ENCODE measurements at regions not wholly inside any gene's neighbourhood (a gene's known extent, or its start where the extent isn't known, plus 50 kb on each side); places are given as distances from the start of the nearest gene placed in this dataset.

GRCh38 chr10:78737883-78738856 is 330.6 kb upstream of the ZMIZ1 start:
- DNase-seq (ENCODE audit: low read depth in 2 of 2), result no peak

- DNase-seq (ENCODE audit: low read depth in 2 of 2), result no peak
Measured at GRCh38 chr10:78738861-78739260, 329.9 kb upstream of the ZMIZ1 start.

DNA sequence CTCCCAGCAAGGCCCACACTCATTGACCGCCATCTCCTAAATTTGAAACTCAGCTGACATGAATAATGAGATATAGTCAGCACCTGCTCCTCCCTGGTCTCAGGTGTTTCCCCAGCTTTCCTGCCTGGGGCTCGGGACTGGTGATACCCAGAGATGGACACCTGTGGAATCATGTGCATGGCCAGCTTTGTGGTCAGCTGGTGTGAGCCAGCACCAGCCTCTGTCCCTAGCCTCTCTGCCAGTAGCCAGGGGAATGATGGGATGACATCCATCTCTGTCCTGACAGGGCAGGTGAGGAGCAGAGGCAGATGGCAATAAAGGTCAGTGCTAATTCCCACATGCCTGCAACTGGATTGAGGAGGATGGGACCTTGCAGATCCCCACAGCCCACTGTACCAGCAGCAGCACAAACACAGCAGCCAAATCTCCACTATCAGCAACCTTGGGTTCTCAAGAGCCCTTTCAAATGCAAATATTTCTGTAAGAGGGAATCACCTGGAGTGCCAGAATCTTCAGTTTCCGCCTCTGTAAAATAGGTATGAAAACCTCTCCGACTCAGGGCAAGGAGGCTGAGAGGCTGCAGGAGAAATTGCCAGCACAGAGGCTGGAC is 329.2 kb upstream of the ZMIZ1 start:
- no peak for DNase-seq (ENCODE audit: low read depth in 2 of 2)

- DNase-seq (ENCODE audit: low read depth in 2 of 2), result no peak
Measured at GRCh38 chr10:78740976-78741915, 327.5 kb upstream of the ZMIZ1 start.

GRCh38 chr10:78742406-78742729 is 326.4 kb upstream of the ZMIZ1 start:
- DNase-seq (ENCODE audit: low read depth in 2 of 2), result no peak

GRCh38 chr10:78742730-78743615 is 325.8 kb upstream of the ZMIZ1 start:
- DNase-seq (ENCODE audit: low read depth in 2 of 2), result no peak

- no peak for DNase-seq (ENCODE audit: low read depth in 2 of 2)
Measured at GRCh38 chr10:78744056-78744455, 324.7 kb upstream of the ZMIZ1 start.

DNA sequence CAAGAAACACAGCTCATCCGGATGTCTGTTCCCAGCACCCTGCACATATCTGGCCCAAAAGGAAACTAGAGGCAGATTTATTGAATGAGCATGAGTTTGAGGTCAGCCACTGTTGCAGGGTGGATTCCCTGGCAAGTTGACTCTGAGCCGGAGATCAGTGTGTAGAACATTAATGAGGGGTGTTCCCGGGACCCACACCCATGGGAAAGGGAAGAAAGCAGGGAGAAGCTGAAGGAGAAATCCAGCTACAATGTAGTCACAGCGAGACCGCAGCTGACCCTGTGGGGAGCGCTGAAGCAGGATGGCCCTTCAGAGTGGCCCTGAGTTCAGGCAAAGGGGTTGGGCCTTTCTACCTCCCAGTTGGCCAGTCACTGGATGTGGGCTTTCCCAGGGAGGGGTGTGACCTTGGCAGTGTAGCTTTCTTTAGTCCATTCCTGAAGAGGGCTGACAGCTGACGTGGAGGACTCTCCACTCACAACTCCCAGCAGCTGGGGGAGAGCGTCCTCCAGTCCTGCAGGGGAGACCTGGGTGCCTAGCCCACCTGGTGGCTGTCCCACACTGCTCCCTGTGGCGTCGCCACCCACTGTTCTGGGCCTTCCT is 324.2 kb upstream of the ZMIZ1 start:
- DNase-seq (ENCODE audit: low read depth in 2 of 2), result no peak

- no peak for DNase-seq (ENCODE audit: low read depth in 2 of 2)
Measured at GRCh38 chr10:78745441-78745840, 323.3 kb upstream of the ZMIZ1 start.

DNA sequence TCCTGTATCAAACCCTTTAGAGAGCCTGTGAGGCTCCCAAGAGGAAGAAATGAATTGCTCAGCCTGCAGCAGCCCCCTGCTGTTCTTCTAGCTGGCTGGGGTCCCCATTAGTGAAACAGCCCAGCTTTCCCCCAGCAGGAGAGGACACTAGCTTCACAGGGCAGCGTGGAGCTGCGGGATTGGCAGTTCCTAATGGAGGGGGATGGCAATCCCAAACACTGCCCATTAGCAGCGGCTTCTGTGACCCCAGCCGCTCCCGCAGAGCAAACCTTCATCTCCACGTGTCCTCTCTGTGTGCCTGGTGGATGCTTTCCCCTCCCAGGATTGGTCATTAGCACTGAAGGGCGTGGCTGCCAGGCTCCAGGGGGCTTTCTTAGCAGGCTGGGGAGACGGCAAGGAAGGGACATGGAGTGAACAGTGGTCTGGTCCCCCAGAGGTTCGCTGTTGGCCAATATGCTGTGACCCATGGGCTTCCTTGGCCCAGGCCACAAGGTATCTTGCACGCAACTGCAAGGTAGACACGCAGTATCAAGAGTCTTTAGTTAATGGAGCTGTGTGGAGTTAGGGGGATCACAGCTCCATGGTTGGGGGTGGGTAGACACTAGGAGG is 322.5 kb upstream of the ZMIZ1 start:
- no peak for DNase-seq (ENCODE audit: low read depth in 2 of 2)

- DNase-seq (ENCODE audit: low read depth in 2 of 2), result no peak
Measured at GRCh38 chr10:78747401-78748234, 321.1 kb upstream of the ZMIZ1 start.

DNA sequence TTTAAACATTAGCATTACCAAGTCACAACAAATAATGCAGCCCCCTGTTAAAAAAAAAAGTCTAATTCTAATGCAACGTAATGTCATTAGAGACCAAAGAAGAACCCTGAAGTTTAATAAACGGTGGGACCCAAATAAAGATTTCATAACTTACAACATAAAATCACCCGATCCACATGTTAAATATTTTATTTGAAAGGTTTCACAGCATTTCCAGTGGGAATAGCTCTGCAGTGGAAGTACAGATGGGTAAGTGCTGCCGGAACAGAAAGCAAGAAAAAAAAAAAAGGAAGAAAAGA is 320.6 kb upstream of the ZMIZ1 start:
- DNase-seq (ENCODE audit: low read depth in 2 of 2), result no peak

GRCh38 chr10:78749200-78749599 is 319.6 kb upstream of the ZMIZ1 start:
- DNase-seq (ENCODE audit: low read depth in 2 of 2), result no peak

GRCh38 chr10:78749898-78750297 is 318.9 kb upstream of the ZMIZ1 start:
- DNase-seq (ENCODE audit: low read depth in 2 of 2), result no peak

- DNase-seq (ENCODE audit: low read depth in 2 of 2), result no peak
Measured at GRCh38 chr10:78750418-78750817, 318.3 kb upstream of the ZMIZ1 start.

DNA sequence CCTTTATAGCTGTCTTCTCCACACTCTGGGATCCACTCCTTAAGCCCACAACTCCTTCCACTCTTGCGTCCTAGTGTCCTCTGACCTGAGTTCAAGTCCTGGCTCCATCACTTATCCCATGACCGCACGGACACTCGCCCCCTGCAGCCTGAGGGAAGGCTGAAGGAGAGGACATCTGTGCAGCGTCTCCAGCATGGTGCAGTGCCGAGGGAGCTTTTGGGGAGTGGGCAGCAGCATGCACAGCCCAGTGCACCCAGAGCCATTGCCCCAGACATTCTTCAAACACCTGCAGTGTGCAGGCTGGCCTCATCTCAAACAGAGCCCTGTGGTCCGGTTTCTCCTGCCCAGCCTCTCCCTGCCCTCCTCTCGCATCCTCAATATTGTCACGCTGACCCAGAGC is 317.1 kb upstream of the ZMIZ1 start:
- DNase-seq (ENCODE audit: low read depth in 2 of 2), result no peak

DNA sequence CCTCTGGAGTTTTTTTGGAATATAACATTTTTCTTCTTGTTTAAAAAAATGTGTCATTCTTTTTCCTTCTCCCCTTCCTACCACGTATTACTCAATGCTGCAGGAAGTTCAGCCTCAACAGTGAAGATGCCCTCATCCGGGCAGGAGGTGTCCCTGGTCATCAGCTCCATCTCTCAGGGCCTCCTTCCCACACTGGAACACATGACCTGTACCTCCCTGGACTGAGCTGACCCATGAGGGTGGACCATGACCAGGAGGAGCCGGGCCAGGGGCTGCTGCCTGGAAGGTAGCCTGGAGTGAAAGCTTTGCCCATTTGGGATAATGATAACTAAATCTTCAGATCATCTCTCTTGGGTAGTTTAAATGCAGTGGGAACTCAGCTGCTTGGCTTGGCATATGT is 316.5 kb upstream of the ZMIZ1 start:
- no peak for DNase-seq (ENCODE audit: low read depth in 2 of 2)

DNA sequence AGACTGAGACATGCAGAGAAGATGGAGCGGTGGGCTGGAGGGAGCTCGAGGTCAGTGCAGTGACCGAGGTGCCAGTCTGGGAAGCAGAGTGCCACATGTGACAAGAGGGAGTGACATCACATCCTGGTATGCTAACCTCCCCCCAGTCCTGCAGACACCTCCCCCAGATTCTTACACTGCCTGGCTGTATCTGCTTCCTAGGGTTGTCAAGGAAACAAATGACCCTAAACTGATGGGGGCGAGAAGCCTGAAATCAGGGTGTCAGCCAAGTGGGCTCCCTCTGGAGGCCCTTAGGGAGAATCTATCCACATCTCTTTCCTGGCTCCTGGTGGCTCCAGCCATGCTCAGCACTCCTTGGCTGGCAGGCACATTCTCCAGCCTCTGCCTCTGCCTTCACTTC is 316.1 kb upstream of the ZMIZ1 start:
- DNase-seq (ENCODE audit: low read depth in 2 of 2), result no peak

- DNase-seq (ENCODE audit: low read depth in 2 of 2), result no peak
Measured at GRCh38 chr10:78754269-78755062, 314.3 kb upstream of the ZMIZ1 start.

Data from stimulated activated CD8-positive, alpha-beta memory T cell treated with anti-CD3 and anti-CD28 coated beads, Interleukin-2, amount 100 ng/mL, for 1 hour (primary cell).